HCT116 (cell line): ENCODE measurements at regions not wholly inside any gene's neighbourhood (a gene's known extent, or its start where the extent isn't known, plus 50 kb on each side); places are given as distances from the start of the nearest gene placed in this dataset.

Experiments
- ATAC-seq: fragments of 200-7000 bp; cut with Tn5 transposase; 2 replicates; pipeline ENCODE4 v1.9.1; 2020; ENCODE audit warnings: mild to moderate bottlenecking, moderate library complexity
- BruUV-seq: library from RNA; stranded (reverse); fragments of 400-500 nt; replicated peaks from 2 replicates; lab custom pipeline; 2021; lab: Mats Ljungman, UMichigan
- CTCF ChIA-PET: fragments of 300-600 bp; sonication (Branson Sonifier 250); formaldehyde crosslinking; loops from one replicate; lab custom pipeline; 2021; ENCODE audit warnings: antibody characterized with exemption; lab: Charles Lee
- POLR2A ChIA-PET: fragments of 300-600, 350-600 bp; sonication (Branson Sonifier 250); formaldehyde crosslinking; loops from one replicate; lab custom pipeline; 2021; ENCODE audit warnings: antibody characterized with exemption; lab: Charles Lee
- RAD21 ChIA-PET, 2 experiments: fragments of 300-600 bp; sonication (Branson Sonifier 250); formaldehyde crosslinking; loops; one replicate each; lab custom pipeline; 2023; ENCODE audit warnings: low total read pairs in 2 of 2; ENCODE audit not compliant: uncharacterized antibody in 2 of 2, unreplicated experiment in 2 of 2, low non-redundant PET in 1 of 2; lab: Charles Lee
- DNase-seq: peaks from one replicate; pipeline ENCODE4 v3.0.0-alpha.2; 2010; ENCODE audit warnings: low read depth, low spot score
- H2AFZ ChIP-seq: fragments of 200-600 bp; shearing (Covaris generic), sonication (generic); 2 replicates; pipeline ENCODE4 v1.6.1; 2017; ENCODE audit warnings: low read depth, mixed run types, mixed read lengths, antibody characterized with exemption, low read length; ENCODE audit not compliant: poor library complexity, severe bottlenecking
- H3K27ac ChIP-seq: 2 replicates; pipeline ENCODE4 v1.5.1; 2012; ENCODE audit warnings: low read depth, low read length
- H3K27me3 ChIP-seq: fragments of 200-600 bp; sonication (generic); 2 replicates; pipeline ENCODE4 v1.6.1; 2016; ENCODE audit warnings: mixed run types, low read length, mixed read lengths; ENCODE audit not compliant: insufficient read depth
- H3K36me3 ChIP-seq, 2 experiments: fragments of 200-500 bp in 1 of 2; fragments of 200-600 bp in 1 of 2; sonication (Bioruptor generic) in 1 of 2; sonication (generic) in 1 of 2; 2 replicates each; pipeline versions ENCODE4 v1.5.1 to v1.6.1; 2014 to 2016; ENCODE audit warnings: low read length in 2 of 2, inconsistent platforms in 1 of 2, mixed read lengths in 1 of 2, mixed run types in 1 of 2; ENCODE audit not compliant: insufficient read depth in 2 of 2, control insufficient read depth in 1 of 2
- H3K4me1 ChIP-seq, 2 experiments: fragments of 200-600 bp in 1 of 2; sonication (generic) in 1 of 2; 2 replicates each; pipeline versions ENCODE4 v1.5.1 to v1.6.1; 2012 to 2017; ENCODE audit warnings: low read length in 2 of 2, inconsistent platforms in 1 of 2, mild to moderate bottlenecking in 1 of 2, mixed read lengths in 1 of 2, mixed run types in 1 of 2, moderate library complexity in 1 of 2; ENCODE audit not compliant: insufficient read depth in 2 of 2, control insufficient read depth in 1 of 2
- H3K4me2 ChIP-seq: fragments of 200-600 bp; sonication (generic); 2 replicates; pipeline ENCODE4 v1.6.1; 2017; ENCODE audit warnings: mixed run types, low read length, mixed read lengths
- H3K4me3 ChIP-seq, 2 experiments: fragments of 200-600 bp in 1 of 2; sonication (generic) in 1 of 2; replicated peaks in 1 of 2; 2 replicates each; pipeline ENCODE4 v1.5.1; 2011 to 2016; ENCODE audit warnings: low read length in 2 of 2, control low read depth in 1 of 2, low read depth in 1 of 2, mild to moderate bottlenecking in 1 of 2, mixed read lengths in 1 of 2, mixed run types in 1 of 2
- H3K79me2 ChIP-seq: fragments of 200-600 bp; sonication (generic); 2 replicates; pipeline ENCODE4 v1.6.1; 2017; ENCODE audit warnings: mild to moderate bottlenecking, mixed run types, low read length, moderate library complexity, mixed read lengths; ENCODE audit not compliant: insufficient read depth
- H3K9ac ChIP-seq: fragments of 200-600 bp; sonication (generic); 2 replicates; pipeline ENCODE4 v1.6.1; 2016; ENCODE audit warnings: low read length, mixed read lengths
- H3K9me2 ChIP-seq: fragments of 200-600 bp; sonication (generic), shearing (Covaris generic); 2 replicates; pipeline ENCODE4 v1.6.1; 2017; ENCODE audit warnings: mixed run types, mild to moderate bottlenecking, moderate library complexity; ENCODE audit not compliant: insufficient read depth
- H3K9me3 ChIP-seq, 2 experiments: fragments of 200-500 bp in 1 of 2; fragments of 200-600 bp in 1 of 2; sonication (Bioruptor generic) in 1 of 2; sonication (generic) in 1 of 2; 2 replicates each; pipeline ENCODE4 v1.6.1; 2014 to 2017; ENCODE audit warnings: low read length in 2 of 2, mixed read lengths in 2 of 2, inconsistent platforms in 1 of 2, low read depth in 1 of 2, mild to moderate bottlenecking in 1 of 2, mixed run types in 1 of 2, moderate library complexity in 1 of 2; ENCODE audit not compliant: control insufficient read depth in 1 of 2, insufficient read depth in 1 of 2
- H4K20me1 ChIP-seq: fragments of 200-600 bp; sonication (generic), shearing (Covaris generic); 2 replicates; pipeline ENCODE4 v1.6.1; 2017; ENCODE audit warnings: mixed run types, mild to moderate bottlenecking, moderate library complexity; ENCODE audit not compliant: insufficient read depth
- CBX3 ChIP-seq: IDR thresholded peaks from 2 replicates; pipeline ENCODE4 v1.6.1; 2012; ENCODE audit warnings: low read depth
- EGR1 ChIP-seq: IDR thresholded peaks from 2 replicates; pipeline ENCODE4 v1.6.1; 2012; ENCODE audit warnings: low read depth
- ELF1 ChIP-seq: IDR thresholded peaks from 2 replicates; pipeline ENCODE4 v1.6.1; 2012; ENCODE audit warnings: low read depth, borderline replicate concordance
- EZH2 ChIP-seq: fragments of 200-600 bp; sonication (generic); IDR thresholded peaks from 2 replicates; pipeline ENCODE4 v1.6.1; 2017; ENCODE audit warnings: antibody characterized with exemption, mixed run types
- EZH2phosphoT487 ChIP-seq: fragments of 200-600 bp; IDR thresholded peaks from 2 replicates; pipeline ENCODE4 v1.6.1; 2018; ENCODE audit warnings: antibody characterized with exemption, borderline replicate concordance
- FOSL1 ChIP-seq: IDR thresholded peaks from 2 replicates; pipeline ENCODE4 v1.6.1; 2012; ENCODE audit warnings: low read depth
- JUND ChIP-seq: IDR thresholded peaks from 2 replicates; pipeline ENCODE4 v1.6.1; 2012
- POLR2AphosphoS5 ChIP-seq: IDR thresholded peaks from 2 replicates; pipeline ENCODE4 v1.6.1; 2011; ENCODE audit warnings: mild to moderate bottlenecking, low read depth, low read length, moderate library complexity
- RAD21 ChIP-seq: IDR thresholded peaks from 2 replicates; pipeline ENCODE4 v1.6.1; 2012; ENCODE audit warnings: low read depth, mild to moderate bottlenecking
- SIN3A ChIP-seq: IDR thresholded peaks from 2 replicates; pipeline ENCODE4 v1.6.1; 2012; ENCODE audit warnings: low read depth
- SP1 ChIP-seq: IDR thresholded peaks from 2 replicates; pipeline ENCODE4 v1.6.1; 2012; ENCODE audit warnings: low read depth
- ZFX ChIP-seq: fragments of 450-650 bp; IDR thresholded peaks from 2 replicates; pipeline ENCODE4 v1.6.1; 2017
- ZNF274 ChIP-seq: fragments of 200-500 bp; sonication (Bioruptor generic); IDR thresholded peaks from 2 replicates; pipeline ENCODE4 v1.6.1; 2014; ENCODE audit warnings: mild to moderate bottlenecking, low read depth, low read length, inconsistent platforms
- intact Hi-C: fragments of 100-400 bp; cut with micrococcal nuclease; formaldehyde crosslinking; loops from 2 replicates; pipeline ENCODE4 v1.10.0; 2022
- TF ChIP-seq, protein P1 (sequence below): IDR thresholded peaks from 2 replicates; pipeline ENCODE4 v1.6.1; 2012
- TF ChIP-seq, protein P2 (sequence below), 3 experiments: fragments of 200-600 bp in 1 of 3; sonication (generic) in 1 of 3; IDR thresholded peaks in 2 of 3; conservative IDR thresholded peaks in 1 of 3; 2 replicates each; pipeline ENCODE4 v1.5.1; 2012 to 2017; ENCODE audit warnings: low read depth in 2 of 3, low read length in 2 of 3, antibody characterized with exemption in 1 of 3, borderline replicate concordance in 1 of 3, control low read depth in 1 of 3, mild to moderate bottlenecking in 1 of 3, mixed read lengths in 1 of 3, mixed run types in 1 of 3, moderate library complexity in 1 of 3; ENCODE audit not compliant: insufficient read depth in 1 of 3
- TF ChIP-seq, protein P3 (sequence below): IDR thresholded peaks from 2 replicates; pipeline ENCODE4 v1.6.1; 2012
- TF ChIP-seq, protein P4 (sequence below): IDR thresholded peaks from 2 replicates; pipeline ENCODE4 v1.6.1; 2012; ENCODE audit warnings: low read depth

DNA sequence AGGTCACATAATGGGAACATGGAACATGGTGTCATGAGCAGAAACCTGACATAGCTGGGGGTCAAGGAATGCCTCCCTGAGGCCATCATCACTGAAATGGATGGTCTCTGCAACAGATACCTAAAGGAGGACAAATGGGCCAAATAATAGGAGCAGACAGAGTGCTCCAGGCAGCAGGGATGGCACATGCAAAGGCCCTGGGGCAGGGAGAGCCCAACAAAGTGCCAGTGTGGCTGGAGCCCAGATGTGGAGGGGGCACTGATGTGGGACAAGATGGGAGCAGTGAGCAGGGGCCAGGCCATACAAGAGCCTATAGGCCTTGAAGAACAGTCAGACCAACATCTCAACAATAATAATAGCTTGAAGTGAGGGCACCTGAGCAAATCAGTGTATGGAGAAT lies 497.8 kb downstream of the MN1 start:
- ChIA-PET CTCF (no interaction called here), POLR2A (no interaction called here)
- Histone ChIP-seq H3K9me2 (no peaks in the 10 kb centered on the region), H3K4me3 (no peak overlapping the region)
- TF ChIP-seq ZNF274: no peak
- TF ChIP-seq, protein P1, sequence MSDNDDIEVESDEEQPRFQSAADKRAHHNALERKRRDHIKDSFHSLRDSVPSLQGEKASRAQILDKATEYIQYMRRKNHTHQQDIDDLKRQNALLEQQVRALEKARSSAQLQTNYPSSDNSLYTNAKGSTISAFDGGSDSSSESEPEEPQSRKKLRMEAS: no peak
- TF ChIP-seq ELF1: no peak
- TF ChIP-seq, protein P2, sequence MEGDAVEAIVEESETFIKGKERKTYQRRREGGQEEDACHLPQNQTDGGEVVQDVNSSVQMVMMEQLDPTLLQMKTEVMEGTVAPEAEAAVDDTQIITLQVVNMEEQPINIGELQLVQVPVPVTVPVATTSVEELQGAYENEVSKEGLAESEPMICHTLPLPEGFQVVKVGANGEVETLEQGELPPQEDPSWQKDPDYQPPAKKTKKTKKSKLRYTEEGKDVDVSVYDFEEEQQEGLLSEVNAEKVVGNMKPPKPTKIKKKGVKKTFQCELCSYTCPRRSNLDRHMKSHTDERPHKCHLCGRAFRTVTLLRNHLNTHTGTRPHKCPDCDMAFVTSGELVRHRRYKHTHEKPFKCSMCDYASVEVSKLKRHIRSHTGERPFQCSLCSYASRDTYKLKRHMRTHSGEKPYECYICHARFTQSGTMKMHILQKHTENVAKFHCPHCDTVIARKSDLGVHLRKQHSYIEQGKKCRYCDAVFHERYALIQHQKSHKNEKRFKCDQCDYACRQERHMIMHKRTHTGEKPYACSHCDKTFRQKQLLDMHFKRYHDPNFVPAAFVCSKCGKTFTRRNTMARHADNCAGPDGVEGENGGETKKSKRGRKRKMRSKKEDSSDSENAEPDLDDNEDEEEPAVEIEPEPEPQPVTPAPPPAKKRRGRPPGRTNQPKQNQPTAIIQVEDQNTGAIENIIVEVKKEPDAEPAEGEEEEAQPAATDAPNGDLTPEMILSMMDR (IDR thresholded peaks at IDR 0.05 in 2 of 3, conservative IDR thresholded peaks at IDR 0.05 in 1 of 3; ENCODE audit: borderline replicate concordance in 1 of 3, insufficient read depth in 1 of 3, low read depth in 2 of 3, low read length in 2 of 3): no peak
- no peak for TF ChIP-seq RAD21
- TF ChIP-seq, all 23 proteins: peak for 0
- RAD21 ChIA-PET: no interaction called here
- Histone ChIP-seq H4K20me1 (no peaks in the 10 kb centered on the region), H3K27ac (no peak overlapping the region), H3K27me3 (peaks cover 4% of the 10 kb centered on the region; the same call in 1 of the 2 replicates), H3K9me3 (no peaks in the 10 kb centered on the region), H2AFZ (no peak overlapping the region), H3K79me2 (no peaks in the 10 kb centered on the region), H3K4me2 (no peak overlapping the region), H3K36me3 (no peaks in the 10 kb centered on the region), H3K9ac (no peak overlapping the region), H3K4me1 (no peaks in the 10 kb centered on the region)
- BruUV-seq: no TSS peak
- intact Hi-C loops: no loop called here
- DNase-seq: no peak
- ATAC-seq: no peak

DNA sequence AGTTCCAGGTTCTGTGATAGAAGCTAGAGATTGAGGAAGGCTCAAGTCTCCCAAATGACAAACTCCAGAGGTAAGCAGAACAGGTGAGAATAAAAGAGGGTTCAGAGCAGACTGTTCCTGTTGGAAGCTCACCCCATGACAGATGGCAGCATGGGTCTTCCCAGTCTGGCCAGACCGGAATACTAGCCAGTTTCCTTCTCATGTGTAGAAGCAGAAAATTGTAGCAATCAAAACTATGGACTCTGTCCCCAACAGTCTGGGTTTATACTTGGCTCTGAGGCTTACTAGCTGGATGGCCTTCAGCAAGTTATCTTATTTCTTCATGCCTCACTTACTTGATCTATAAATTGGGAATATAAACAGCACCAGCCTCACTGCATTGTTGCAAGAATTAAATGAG lies 494.8 kb downstream of the MN1 start:
- ATAC-seq: no peak
- intact Hi-C loops: no loop called here
- Histone ChIP-seq H3K4me1 (no peaks in the 10 kb centered on the region), H2AFZ (no peak overlapping the region), H3K36me3 (no peaks in the 10 kb centered on the region), H3K79me2 (no peaks in the 10 kb centered on the region), H3K9me3 (no peaks in the 10 kb centered on the region), H4K20me1 (no peaks in the 10 kb centered on the region), H3K27ac (no peak overlapping the region), H3K4me3 (no peak overlapping the region), H3K4me2 (no peak overlapping the region), H3K9ac (no peak overlapping the region), H3K9me2 (no peaks in the 10 kb centered on the region), H3K27me3 (no peaks in the 10 kb centered on the region)
- no TSS peak for BruUV-seq
- RAD21 ChIA-PET: no interaction called here
- CTCF ChIA-PET: no interaction called here
- no peak for DNase-seq
- POLR2A ChIA-PET: no interaction called here
- TF ChIP-seq JUND: no peak
- TF ChIP-seq EGR1: no peak
- no peak for TF ChIP-seq SP1
- no peak for TF ChIP-seq POLR2AphosphoS5
- TF ChIP-seq EZH2: no peak
- TF ChIP-seq EZH2phosphoT487: no peak
- TF ChIP-seq ZFX: no peak
- TF ChIP-seq, protein P1: no peak
- no peak for TF ChIP-seq RAD21
- TF ChIP-seq, protein P3, sequence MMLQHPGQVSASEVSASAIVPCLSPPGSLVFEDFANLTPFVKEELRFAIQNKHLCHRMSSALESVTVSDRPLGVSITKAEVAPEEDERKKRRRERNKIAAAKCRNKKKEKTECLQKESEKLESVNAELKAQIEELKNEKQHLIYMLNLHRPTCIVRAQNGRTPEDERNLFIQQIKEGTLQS: no peak
- no peak for TF ChIP-seq SIN3A
- no peak for TF ChIP-seq CBX3
- TF ChIP-seq, protein P4, sequence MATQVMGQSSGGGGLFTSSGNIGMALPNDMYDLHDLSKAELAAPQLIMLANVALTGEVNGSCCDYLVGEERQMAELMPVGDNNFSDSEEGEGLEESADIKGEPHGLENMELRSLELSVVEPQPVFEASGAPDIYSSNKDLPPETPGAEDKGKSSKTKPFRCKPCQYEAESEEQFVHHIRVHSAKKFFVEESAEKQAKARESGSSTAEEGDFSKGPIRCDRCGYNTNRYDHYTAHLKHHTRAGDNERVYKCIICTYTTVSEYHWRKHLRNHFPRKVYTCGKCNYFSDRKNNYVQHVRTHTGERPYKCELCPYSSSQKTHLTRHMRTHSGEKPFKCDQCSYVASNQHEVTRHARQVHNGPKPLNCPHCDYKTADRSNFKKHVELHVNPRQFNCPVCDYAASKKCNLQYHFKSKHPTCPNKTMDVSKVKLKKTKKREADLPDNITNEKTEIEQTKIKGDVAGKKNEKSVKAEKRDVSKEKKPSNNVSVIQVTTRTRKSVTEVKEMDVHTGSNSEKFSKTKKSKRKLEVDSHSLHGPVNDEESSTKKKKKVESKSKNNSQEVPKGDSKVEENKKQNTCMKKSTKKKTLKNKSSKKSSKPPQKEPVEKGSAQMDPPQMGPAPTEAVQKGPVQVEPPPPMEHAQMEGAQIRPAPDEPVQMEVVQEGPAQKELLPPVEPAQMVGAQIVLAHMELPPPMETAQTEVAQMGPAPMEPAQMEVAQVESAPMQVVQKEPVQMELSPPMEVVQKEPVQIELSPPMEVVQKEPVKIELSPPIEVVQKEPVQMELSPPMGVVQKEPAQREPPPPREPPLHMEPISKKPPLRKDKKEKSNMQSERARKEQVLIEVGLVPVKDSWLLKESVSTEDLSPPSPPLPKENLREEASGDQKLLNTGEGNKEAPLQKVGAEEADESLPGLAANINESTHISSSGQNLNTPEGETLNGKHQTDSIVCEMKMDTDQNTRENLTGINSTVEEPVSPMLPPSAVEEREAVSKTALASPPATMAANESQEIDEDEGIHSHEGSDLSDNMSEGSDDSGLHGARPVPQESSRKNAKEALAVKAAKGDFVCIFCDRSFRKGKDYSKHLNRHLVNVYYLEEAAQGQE: no peak
- TF ChIP-seq FOSL1: no peak
